ENCODE measurements at regions not wholly inside any gene's neighbourhood (a gene's known extent, or its start where the extent isn't known, plus 50 kb on each side); places are given as distances from the start of the nearest gene placed in this dataset.

DNA sequence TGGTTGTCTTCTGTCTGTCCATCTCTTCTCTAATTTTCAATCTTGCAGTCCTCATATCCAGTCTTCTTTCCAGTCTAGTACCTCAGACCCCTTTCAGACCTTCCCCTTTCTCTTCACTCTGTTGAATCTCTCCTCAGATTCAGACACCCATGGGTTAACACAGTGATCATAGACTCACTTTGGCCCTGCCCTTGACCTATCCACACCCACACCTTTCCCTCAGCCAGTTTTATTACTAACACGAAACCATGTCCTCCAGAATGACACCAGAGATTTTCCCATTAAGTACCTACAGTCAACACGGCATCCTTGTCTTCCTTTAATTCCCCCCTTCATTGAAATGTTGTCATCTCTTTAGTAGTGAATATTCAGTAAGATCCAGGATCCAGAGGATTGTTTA is 74.5 kb upstream of the UBE2E2 start:
- Histone ChIP-seq H3K18ac (ENCODE audit: insufficient read length, low read depth, low read length) (no peak overlapping the region), H2AK5ac (ENCODE audit: insufficient read length, low read length) (no peak overlapping the region), H3K23me2 (ENCODE audit: insufficient read length, low read depth, low read length, poor library complexity, severe bottlenecking) (no peaks in the 10 kb centered on the region), H3T11ph (ENCODE audit: low read length) (no peak overlapping the region), H3K4me1 (ENCODE audit: insufficient read depth, low read length) (no peaks in the 10 kb centered on the region), H3K14ac (ENCODE audit: insufficient read depth, low read length) (no peak overlapping the region), H2BK12ac (ENCODE audit: insufficient read length, low read depth, low read length) (no peak overlapping the region), H3K56ac (ENCODE audit: insufficient read length, low read depth, low read length) (no peak overlapping the region), H3K9me3 (ENCODE audit: control insufficient read depth, low read depth, low read length) (no peaks in the 10 kb centered on the region), H4K91ac (ENCODE audit: insufficient read length, low read depth, low read length) (no peak overlapping the region), H3K79me2 (ENCODE audit: insufficient read depth, low read length) (no peaks in the 10 kb centered on the region), H3K27ac (ENCODE audit: insufficient read length, low read depth, low read length) (no peak overlapping the region), H4K8ac (replicated peaks; ENCODE audit: insufficient read length, low read depth, low read length) (no peak overlapping the region), H3K79me1 (ENCODE audit: insufficient read depth, low read depth, low read length, poor library complexity, severe bottlenecking) (no peaks in the 10 kb centered on the region), H3K9ac (ENCODE audit: extremely low read depth, insufficient read length, low read length) (no peak overlapping the region), H2BK15ac (ENCODE audit: low read depth, low read length) (no peak overlapping the region), H2AFZ (ENCODE audit: low read length) (no peak overlapping the region), H3K23ac (ENCODE audit: insufficient read length, low read depth, low read length) (no peak overlapping the region), H4K5ac (ENCODE audit: insufficient read length, low read depth, low read length) (no peak overlapping the region), H3K4me2 (ENCODE audit: insufficient read depth, insufficient read length, low read length) (no peak overlapping the region), H2BK20ac (ENCODE audit: low read depth, low read length, poor library complexity, severe bottlenecking) (no peak overlapping the region), H3K4ac (ENCODE audit: low read depth, low read length) (no peak overlapping the region), H4K20me1 (ENCODE audit: control insufficient read depth, insufficient read depth, insufficient read length) (no peaks in the 10 kb centered on the region), H2BK5ac (ENCODE audit: insufficient read length, low read length) (no peak overlapping the region), H3K27me3 (ENCODE audit: insufficient read depth, low read length) (no peaks in the 10 kb centered on the region), H2BK120ac (ENCODE audit: low read depth, low read length, poor library complexity, severe bottlenecking) (no peak overlapping the region)
- WGBS (ENCODE audit: extremely low coverage, insufficient read length, low lambda C conversion rate): no CpG with 5 or more reads among the region's 2 CpGs
- no peaks in the 10 kb centered on the region for H3K27me3 Mint-ChIP-seq (ENCODE audit: low read depth)
- H3K36me3 Mint-ChIP-seq (ENCODE audit: insufficient read depth in 1 of 3, low read depth in 3 of 3): no peaks in the 10 kb centered on the region
- H3K4me1 Mint-ChIP-seq: no peaks in the 10 kb centered on the region
- TF ChIP-seq, protein P1, sequence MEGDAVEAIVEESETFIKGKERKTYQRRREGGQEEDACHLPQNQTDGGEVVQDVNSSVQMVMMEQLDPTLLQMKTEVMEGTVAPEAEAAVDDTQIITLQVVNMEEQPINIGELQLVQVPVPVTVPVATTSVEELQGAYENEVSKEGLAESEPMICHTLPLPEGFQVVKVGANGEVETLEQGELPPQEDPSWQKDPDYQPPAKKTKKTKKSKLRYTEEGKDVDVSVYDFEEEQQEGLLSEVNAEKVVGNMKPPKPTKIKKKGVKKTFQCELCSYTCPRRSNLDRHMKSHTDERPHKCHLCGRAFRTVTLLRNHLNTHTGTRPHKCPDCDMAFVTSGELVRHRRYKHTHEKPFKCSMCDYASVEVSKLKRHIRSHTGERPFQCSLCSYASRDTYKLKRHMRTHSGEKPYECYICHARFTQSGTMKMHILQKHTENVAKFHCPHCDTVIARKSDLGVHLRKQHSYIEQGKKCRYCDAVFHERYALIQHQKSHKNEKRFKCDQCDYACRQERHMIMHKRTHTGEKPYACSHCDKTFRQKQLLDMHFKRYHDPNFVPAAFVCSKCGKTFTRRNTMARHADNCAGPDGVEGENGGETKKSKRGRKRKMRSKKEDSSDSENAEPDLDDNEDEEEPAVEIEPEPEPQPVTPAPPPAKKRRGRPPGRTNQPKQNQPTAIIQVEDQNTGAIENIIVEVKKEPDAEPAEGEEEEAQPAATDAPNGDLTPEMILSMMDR (conservative IDR thresholded peaks at IDR 0.05): no peak
- H3K9me3 Mint-ChIP-seq: no peaks in the 10 kb centered on the region
- no peak overlapping the region for H3K4me3 Mint-ChIP-seq
- DNase-seq: no peak
- H3K27ac Mint-ChIP-seq: no peak overlapping the region
